OCI-LY3 (cell line): ENCODE measurements at regions not wholly inside any gene's neighbourhood (a gene's known extent, or its start where the extent isn't known, plus 50 kb on each side); places are given as distances from the start of the nearest gene placed in this dataset.

Source experiments
- H2AFZ ChIP-seq: fragments of 200-600, 300-600 bp; shearing (Covaris generic); 2 replicates; pipeline ENCODE4 v1.6.0; 2014; ENCODE audit warnings: antibody characterized with exemption, low read depth, low read length
- H3K27ac ChIP-seq: fragments of 200-600, 300-600 bp; sonication (generic); 2 replicates; pipeline ENCODE4 v1.5.1; 2014; ENCODE audit warnings: mild to moderate bottlenecking, low read length, moderate library complexity, mixed read lengths
- H3K27me3 ChIP-seq: fragments of 200-600, 300-600 bp; sonication (generic); 2 replicates; pipeline ENCODE4 v1.6.1; 2014; ENCODE audit warnings: low read depth, low read length, mixed read lengths
- H3K36me3 ChIP-seq: fragments of 200-600, 300-600 bp; sonication (generic); replicated peaks from 2 replicates; pipeline ENCODE3; 2014; ENCODE audit warnings: low read depth, low read length, mixed read lengths
- H3K4me1 ChIP-seq: fragments of 300-600, 200-600 bp; sonication (generic); 2 replicates; pipeline ENCODE4 v1.6.1; 2014; ENCODE audit warnings: low read length, mixed read lengths
- H3K4me2 ChIP-seq: fragments of 200-600, 300-600 bp; sonication (generic); 2 replicates; pipeline ENCODE4 v1.6.1; 2014; ENCODE audit warnings: low read length, mixed read lengths
- H3K4me3 ChIP-seq: fragments of 300-600, 200-600 bp; sonication (generic); 2 replicates; pipeline ENCODE4 v1.5.1; 2014; ENCODE audit warnings: antibody characterized with exemption, mild to moderate bottlenecking, low read length, moderate library complexity
- H3K79me2 ChIP-seq: fragments of 300-600, 200-600 bp; shearing (Covaris generic); 2 replicates; pipeline ENCODE4 v1.6.1; 2014; ENCODE audit warnings: mild to moderate bottlenecking, low read length, mixed read lengths
- H3K9ac ChIP-seq: fragments of 300-600, 200-600 bp; shearing (Covaris generic); 2 replicates; pipeline ENCODE4 v1.6.0; 2014; ENCODE audit warnings: mild to moderate bottlenecking, low read length, moderate library complexity
- H3K9me3 ChIP-seq: fragments of 200-600, 300-600 bp; shearing (Covaris generic); 2 replicates; pipeline ENCODE4 v1.6.1; 2014; ENCODE audit warnings: low read length, mixed read lengths; ENCODE audit not compliant: insufficient read depth
- H4K20me1 ChIP-seq: fragments of 200-600, 300-600 bp; sonication (generic); 2 replicates; pipeline ENCODE4 v1.6.1; 2016; ENCODE audit warnings: low read length, mixed read lengths; ENCODE audit not compliant: insufficient read depth
- EZH2phosphoT487 ChIP-seq: fragments of 200-600 bp; shearing (Covaris generic); IDR thresholded peaks from 2 replicates; pipeline ENCODE4 v1.6.1; 2018; ENCODE audit warnings: antibody characterized with exemption, mixed run types, low read depth
- TF ChIP-seq, protein P1 (sequence below): fragments of 200-600, 300-600 bp; sonication (generic); IDR thresholded peaks from 2 replicates; pipeline ENCODE4 v1.5.1; 2014; ENCODE audit warnings: antibody characterized with exemption, low read length, low read depth

DNA sequence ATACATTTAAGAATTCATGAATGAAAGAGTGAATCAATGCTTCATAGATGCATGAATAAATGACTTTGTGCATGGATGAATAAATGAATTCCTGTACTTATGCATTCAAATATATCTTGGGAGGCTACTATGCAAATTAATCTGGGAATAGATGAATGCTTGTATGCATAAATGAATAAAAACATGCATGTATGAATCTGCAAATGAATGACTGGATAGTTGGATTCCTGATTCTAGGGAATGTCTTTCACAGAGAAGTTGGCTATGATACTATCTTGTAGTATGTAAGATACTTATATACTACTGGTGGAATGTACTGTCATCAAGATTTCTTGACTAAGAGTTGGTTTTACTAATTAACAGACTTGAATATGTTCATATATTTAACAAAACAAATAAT lies 75.3 kb upstream of the ASTN2 start:
- Histone ChIP-seq H3K27me3 (peaks cover 36% of the 10 kb centered on the region), H4K20me1 (no peaks in the 10 kb centered on the region), H3K4me1 (peaks cover 7% of the 10 kb centered on the region)

DNA sequence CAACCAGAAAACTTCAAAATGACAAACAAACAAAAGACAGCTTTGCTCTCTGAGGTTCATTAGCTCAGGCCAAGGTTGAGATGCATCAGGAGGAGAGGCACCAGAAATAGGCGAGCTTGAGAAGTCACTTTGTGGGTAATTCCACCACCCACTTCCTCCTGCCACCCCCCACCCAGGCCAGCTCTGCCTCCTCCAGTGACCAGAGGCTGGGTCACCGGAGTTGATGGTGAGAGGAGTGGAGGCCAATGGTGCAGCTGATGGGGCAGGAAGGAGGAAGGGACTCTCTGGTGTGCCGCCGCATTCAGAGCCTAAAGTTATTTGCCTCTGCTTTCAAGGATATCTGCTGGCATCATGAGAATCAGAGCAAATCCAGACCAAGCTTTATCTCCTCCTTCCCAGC lies 73.8 kb upstream of the ASTN2 start:
- H3K36me3 ChIP-seq, result no peaks in the 10 kb centered on the region
- no peak overlapping the region for H3K4me3 ChIP-seq
- TF ChIP-seq EZH2phosphoT487, result no peak
- TF ChIP-seq, protein P1, sequence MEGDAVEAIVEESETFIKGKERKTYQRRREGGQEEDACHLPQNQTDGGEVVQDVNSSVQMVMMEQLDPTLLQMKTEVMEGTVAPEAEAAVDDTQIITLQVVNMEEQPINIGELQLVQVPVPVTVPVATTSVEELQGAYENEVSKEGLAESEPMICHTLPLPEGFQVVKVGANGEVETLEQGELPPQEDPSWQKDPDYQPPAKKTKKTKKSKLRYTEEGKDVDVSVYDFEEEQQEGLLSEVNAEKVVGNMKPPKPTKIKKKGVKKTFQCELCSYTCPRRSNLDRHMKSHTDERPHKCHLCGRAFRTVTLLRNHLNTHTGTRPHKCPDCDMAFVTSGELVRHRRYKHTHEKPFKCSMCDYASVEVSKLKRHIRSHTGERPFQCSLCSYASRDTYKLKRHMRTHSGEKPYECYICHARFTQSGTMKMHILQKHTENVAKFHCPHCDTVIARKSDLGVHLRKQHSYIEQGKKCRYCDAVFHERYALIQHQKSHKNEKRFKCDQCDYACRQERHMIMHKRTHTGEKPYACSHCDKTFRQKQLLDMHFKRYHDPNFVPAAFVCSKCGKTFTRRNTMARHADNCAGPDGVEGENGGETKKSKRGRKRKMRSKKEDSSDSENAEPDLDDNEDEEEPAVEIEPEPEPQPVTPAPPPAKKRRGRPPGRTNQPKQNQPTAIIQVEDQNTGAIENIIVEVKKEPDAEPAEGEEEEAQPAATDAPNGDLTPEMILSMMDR, result no peak
- no peak overlapping the region for H3K9ac ChIP-seq
- no peaks in the 10 kb centered on the region for H3K79me2 ChIP-seq
- H3K9me3 ChIP-seq, result no peaks in the 10 kb centered on the region
- H4K20me1 ChIP-seq, result no peaks in the 10 kb centered on the region
- H3K4me2 ChIP-seq, result no peak overlapping the region
- H3K27me3 ChIP-seq, result peaks cover 32% of the 10 kb centered on the region
- H3K4me1 ChIP-seq, result peaks cover 4% of the 10 kb centered on the region; the same call in 1 of the 2 replicates
- no peak overlapping the region for H3K27ac ChIP-seq
- H2AFZ ChIP-seq, result no peak overlapping the region

More for the DNA sequence above, 75.3 kb upstream of the ASTN2 start:
- no peak overlapping the region for H3K27ac ChIP-seq
- TF ChIP-seq, protein P1, result no peak
- no peak for TF ChIP-seq EZH2phosphoT487
- H3K4me2 ChIP-seq, result no peak overlapping the region
- H3K36me3 ChIP-seq, result no peaks in the 10 kb centered on the region
- no peaks in the 10 kb centered on the region for H3K9me3 ChIP-seq
- no peaks in the 10 kb centered on the region for H3K79me2 ChIP-seq
- no peak overlapping the region for H3K9ac ChIP-seq
- H3K4me3 ChIP-seq, result no peak overlapping the region
- no peak overlapping the region for H2AFZ ChIP-seq

DNA sequence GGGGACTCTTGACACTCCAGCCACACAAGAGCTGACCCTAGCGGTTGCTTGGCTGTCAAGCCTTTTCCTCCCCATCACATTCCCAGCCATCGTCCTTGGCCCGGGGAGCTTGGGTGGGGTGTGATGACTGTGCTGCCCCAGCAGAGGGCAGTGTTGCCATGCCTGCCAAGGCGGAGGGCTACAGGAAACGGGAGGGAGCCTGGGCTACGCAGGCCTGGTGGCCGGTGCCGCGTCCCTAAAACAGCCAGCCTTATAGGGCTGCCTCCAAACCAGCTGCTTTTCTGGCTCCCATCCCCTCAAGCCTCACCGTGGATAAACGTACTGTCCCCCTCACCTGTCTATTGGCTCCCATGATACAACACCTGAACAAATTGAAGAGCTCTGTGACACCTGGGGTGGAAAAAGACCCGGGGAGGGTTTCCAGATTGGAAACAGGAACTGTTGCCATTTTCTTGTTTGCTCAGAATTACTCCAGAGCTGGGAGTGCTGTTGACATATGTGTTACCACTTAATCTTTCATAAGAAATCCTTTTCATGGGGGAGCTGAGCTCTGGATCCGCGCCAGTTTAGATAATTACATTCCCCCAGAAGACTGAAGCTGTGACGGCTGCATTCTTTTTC lies 72.8 kb upstream of the ASTN2 start:
- Histone ChIP-seq H4K20me1 (no peaks in the 10 kb centered on the region), H3K9me3 (no peaks in the 10 kb centered on the region), H3K4me1 (peaks cover 4% of the 10 kb centered on the region; the same call in 1 of the 2 replicates), H3K36me3 (no peaks in the 10 kb centered on the region), H2AFZ (peak overlapping the region; percentile 62), H3K9ac (no peak overlapping the region), H3K27ac (no peak overlapping the region), H3K27me3 (peaks cover 30% of the 10 kb centered on the region), H3K4me3 (peak overlapping the region; percentile 45), H3K4me2 (peak overlapping the region; percentile 62), H3K79me2 (no peaks in the 10 kb centered on the region)
- TF ChIP-seq, protein P1, result peak; percentile 94
- no peak for TF ChIP-seq EZH2phosphoT487

DNA sequence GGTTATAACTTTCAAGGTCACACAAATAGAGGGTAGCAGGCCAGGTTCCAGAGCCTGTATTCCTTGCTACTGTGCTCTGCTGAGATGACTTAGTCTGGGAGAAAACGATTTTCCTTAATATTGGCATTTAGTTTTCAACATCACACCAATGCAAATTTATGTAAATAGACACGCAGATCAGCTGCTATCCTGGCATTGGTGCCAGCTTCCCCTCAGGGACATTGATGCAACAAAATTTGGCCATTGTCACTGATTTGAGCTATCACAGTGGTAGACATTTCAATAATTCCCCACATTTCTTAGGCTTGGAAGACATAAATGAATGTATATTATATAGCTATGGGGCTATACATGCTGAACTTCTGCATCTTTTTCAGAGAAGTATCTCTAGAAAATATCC lies 71.6 kb upstream of the ASTN2 start:
- peaks cover 30% of the 10 kb centered on the region for H3K27me3 ChIP-seq
- H3K27ac ChIP-seq, result no peak overlapping the region
- H3K4me1 ChIP-seq, result peaks cover 4% of the 10 kb centered on the region; the same call in 1 of the 2 replicates
- no peak overlapping the region for H3K4me2 ChIP-seq
- no peak overlapping the region for H3K4me3 ChIP-seq
- TF ChIP-seq, protein P1, result no peak
- TF ChIP-seq EZH2phosphoT487, result no peak
- no peaks in the 10 kb centered on the region for H3K36me3 ChIP-seq
- no peaks in the 10 kb centered on the region for H3K9me3 ChIP-seq
- H3K79me2 ChIP-seq, result no peaks in the 10 kb centered on the region
- H3K9ac ChIP-seq, result no peak overlapping the region
- H2AFZ ChIP-seq, result no peak overlapping the region
- no peaks in the 10 kb centered on the region for H4K20me1 ChIP-seq
